Epithelial cell of proximal tubule (primary cell): ENCODE measurements at regions not wholly inside any gene's neighbourhood (a gene's known extent, or its start where the extent isn't known, plus 50 kb on each side); places are given as distances from the start of the nearest gene placed in this dataset.

Source experiments
- DNase-seq: peaks from one replicate; pipeline ENCODE4 v3.0.0-alpha.2; 2011; ENCODE audit warnings: low read depth
- H3K4me3 ChIP-seq: 2 replicates; pipeline ENCODE4 v1.5.1; 2011; ENCODE audit warnings: low read depth, mild to moderate bottlenecking, low read length
- CTCF ChIP-seq: conservative IDR thresholded peaks from 2 replicates; pipeline ENCODE4 v1.5.1; 2012; ENCODE audit warnings: low read depth, mild to moderate bottlenecking, low read length

DNA sequence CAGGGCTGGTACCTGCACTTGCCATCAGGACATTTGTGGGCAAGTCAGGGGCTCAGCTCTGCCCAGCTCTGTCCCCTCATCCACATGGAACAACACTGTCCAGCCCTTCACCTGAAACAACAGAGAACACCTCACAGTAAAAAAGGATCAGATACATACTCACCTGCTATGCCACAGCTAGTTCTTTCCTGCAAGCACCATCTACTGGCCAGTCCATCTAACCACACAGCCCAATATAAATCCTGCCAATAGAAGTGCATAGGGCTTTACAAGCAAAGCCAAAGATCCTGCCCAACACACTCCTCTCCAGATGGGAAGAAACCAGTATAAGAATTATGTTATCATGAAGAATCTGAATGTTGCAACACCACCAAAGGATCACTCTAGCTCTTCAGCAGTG is 52.2 kb upstream of the GALNT13 start:
- no peak for DNase-seq
- TF ChIP-seq CTCF: no peak
- no peak overlapping the region for H3K4me3 ChIP-seq
